ENCODE measurements at regions not wholly inside any gene's neighbourhood (a gene's known extent, or its start where the extent isn't known, plus 50 kb on each side); places are given as distances from the start of the nearest gene placed in this dataset.

- TF ChIP-seq, protein P1, sequence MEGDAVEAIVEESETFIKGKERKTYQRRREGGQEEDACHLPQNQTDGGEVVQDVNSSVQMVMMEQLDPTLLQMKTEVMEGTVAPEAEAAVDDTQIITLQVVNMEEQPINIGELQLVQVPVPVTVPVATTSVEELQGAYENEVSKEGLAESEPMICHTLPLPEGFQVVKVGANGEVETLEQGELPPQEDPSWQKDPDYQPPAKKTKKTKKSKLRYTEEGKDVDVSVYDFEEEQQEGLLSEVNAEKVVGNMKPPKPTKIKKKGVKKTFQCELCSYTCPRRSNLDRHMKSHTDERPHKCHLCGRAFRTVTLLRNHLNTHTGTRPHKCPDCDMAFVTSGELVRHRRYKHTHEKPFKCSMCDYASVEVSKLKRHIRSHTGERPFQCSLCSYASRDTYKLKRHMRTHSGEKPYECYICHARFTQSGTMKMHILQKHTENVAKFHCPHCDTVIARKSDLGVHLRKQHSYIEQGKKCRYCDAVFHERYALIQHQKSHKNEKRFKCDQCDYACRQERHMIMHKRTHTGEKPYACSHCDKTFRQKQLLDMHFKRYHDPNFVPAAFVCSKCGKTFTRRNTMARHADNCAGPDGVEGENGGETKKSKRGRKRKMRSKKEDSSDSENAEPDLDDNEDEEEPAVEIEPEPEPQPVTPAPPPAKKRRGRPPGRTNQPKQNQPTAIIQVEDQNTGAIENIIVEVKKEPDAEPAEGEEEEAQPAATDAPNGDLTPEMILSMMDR (IDR thresholded peaks at IDR 0.05 in 8 of 11, conservative IDR thresholded peaks at IDR 0.05 in 3 of 11) = no peak
- peak in 1 of 3 donors; percentile 13 for TF ChIP-seq POLR2AphosphoS5 (IDR thresholded peaks at IDR 0.05)
Observed at GRCh38 chr12:124429535-124429934, 134.6 kb downstream of the RFLNA start.
